Esophagus squamous epithelium (tissue), 5 donors: ENCODE measurements at regions not wholly inside any gene's neighbourhood (a gene's known extent, or its start where the extent isn't known, plus 50 kb on each side); places are given as distances from the start of the nearest gene placed in this dataset.
A peak's percentile ranks its signal among the peaks of the same experiment; 100 is the strongest.

Source experiments
- DNase-seq: peaks from one replicate; lab custom pipeline; 2025; lab: John Stamatoyannopoulos, UW
- H3K27ac ChIP-seq, 4 donors: fragments of 200-600 bp; sonication (generic); one replicate each; pipeline ENCODE4 v1.5.1; 2016 to 2019; ENCODE audit warnings: mild to moderate bottlenecking in 1 of 4
- H3K27me3 ChIP-seq, 4 donors: fragments of 200-600 bp; sonication (generic); 1 replicate in 3 of 4; 2 replicates in 1 of 4; pipeline versions ENCODE4 v1.5.1 to v1.6.0; 2017 to 2021; ENCODE audit warnings: antibody characterized with exemption in 1 of 4
- H3K36me3 ChIP-seq, 3 donors: fragments of 200-600 bp; sonication (generic); one replicate each; pipeline ENCODE4 v1.5.1; 2016 to 2019
- H3K4me1 ChIP-seq, 3 donors: fragments of 200-600 bp; sonication (generic); one replicate each; pipeline ENCODE4 v1.5.1; 2017 to 2019
- H3K4me3 ChIP-seq, 4 donors: fragments of 200-600 bp; sonication (generic); 1 replicate in 3 of 4; 2 replicates in 1 of 4; pipeline ENCODE4 v1.5.1; 2016 to 2019; ENCODE audit warnings: mild to moderate bottlenecking in 2 of 4, moderate library complexity in 1 of 4
- H3K9me3 ChIP-seq, 3 donors: fragments of 200-600 bp; sonication (generic); one replicate each; pipeline ENCODE4 v1.5.1; 2016 to 2019
- CTCF ChIP-seq, 6 experiments: fragments of 450-650 bp in 4 of 6; fragments of 200-600 bp in 2 of 6; sonication (generic) in 2 of 6; IDR thresholded peaks; one replicate each; pipeline ENCODE4 v1.5.1; 2016 to 2019; ENCODE audit warnings: antibody characterized with exemption in 6 of 6, mild to moderate bottlenecking in 4 of 6, moderate library complexity in 4 of 6
- POLR2A ChIP-seq, 4 donors: fragments of 450-650 bp; IDR thresholded peaks; one replicate each; pipeline ENCODE4 v1.6.1; 2017; ENCODE audit warnings: antibody characterized with exemption in 4 of 4, mild to moderate bottlenecking in 4 of 4, moderate library complexity in 3 of 4
- WGBS, 2 donors: methylation state at CpG; one replicate each; pipeline ENCODE4 v1.1.5; 2018; 5-methylcytosine and 5-hydroxymethylcytosine counted together
- intact Hi-C: fragments of 100-400 bp; cut with DNase I; formaldehyde crosslinking; loops from one replicate; pipeline ENCODE4 v1.15.0; 2022
- donor health status: DM: yes; HTN: yes; CAD: no.

- no peak overlapping the region for H3K27ac ChIP-seq
- no peak for TF ChIP-seq CTCF (IDR thresholded peaks at IDR 0.05)
- no peak for TF ChIP-seq POLR2A (IDR thresholded peaks at IDR 0.05)
- no peaks in the 10 kb centered on the region for H3K9me3 ChIP-seq
- peaks cover 0 to 45% (median 13%) of the 10 kb centered on the region in 3 donors for H3K4me1 ChIP-seq
- H3K4me3 ChIP-seq = no peak overlapping the region
- 55 to 73% methylated on average over 5 of the region's 5 CpGs for WGBS, 2 donors
- intact Hi-C loops = no loop called here
- no peak for DNase-seq
- H3K27me3 ChIP-seq = no peaks in the 10 kb centered on the region
- H3K36me3 ChIP-seq = no peaks in the 10 kb centered on the region
Observed at GRCh38 chr13:99027661-99028425, 50.0 kb upstream of the DOCK9 start.

- Histone ChIP-seq H3K4me1 (peaks cover 0 to 42% (median 9%) of the 10 kb centered on the region in 3 donors), H3K27ac (no peak overlapping the region), H3K9me3 (no peaks in the 10 kb centered on the region), H3K36me3 (no peaks in the 10 kb centered on the region), H3K27me3 (no peaks in the 10 kb centered on the region), H3K4me3 (no peak overlapping the region)
- TF ChIP-seq POLR2A (IDR thresholded peaks at IDR 0.05) (no peak), CTCF (IDR thresholded peaks at IDR 0.05) (peak in 5 of 6 experiments; percentile 14 to 63 (median 20))
- no peak for DNase-seq
- intact Hi-C loops = no loop called here
Observed at GRCh38 chr13:99028890-99029289, 51.0 kb upstream of the DOCK9 start.

GRCh38 chr13:99029576-99029975 lies 51.7 kb upstream of the DOCK9 start:
- H3K36me3 ChIP-seq = no peaks in the 10 kb centered on the region
- intact Hi-C loops = no loop called here
- no peak for TF ChIP-seq POLR2A (IDR thresholded peaks at IDR 0.05)
- no peak for TF ChIP-seq CTCF (IDR thresholded peaks at IDR 0.05)

GRCh38 chr13:99030326-99030725 lies 52.5 kb upstream of the DOCK9 start:
- H3K27ac ChIP-seq = peak overlapping the region in 1 of 4 donors; percentile 23
- intact Hi-C loops = no loop called here

More at GRCh38 chr13:99029576-99029975, 51.7 kb upstream of the DOCK9 start:
- H3K27ac ChIP-seq = peak overlapping the region in 1 of 4 donors; percentile 23
- H3K4me1 ChIP-seq = peaks cover 0 to 44% (median 9%) of the 10 kb centered on the region in 3 donors
- H3K27me3 ChIP-seq = no peaks in the 10 kb centered on the region
- no peak for DNase-seq
- H3K4me3 ChIP-seq = no peak overlapping the region
- H3K9me3 ChIP-seq = no peaks in the 10 kb centered on the region

More at GRCh38 chr13:99030326-99030725, 52.5 kb upstream of the DOCK9 start:
- TF ChIP-seq CTCF (IDR thresholded peaks at IDR 0.05) (no peak), POLR2A (IDR thresholded peaks at IDR 0.05) (no peak)
- H3K36me3 ChIP-seq = peaks cover 0 to 2% (median 0%) of the 10 kb centered on the region in 3 donors
- H3K4me1 ChIP-seq = peaks cover 0 to 43% (median 9%) of the 10 kb centered on the region in 3 donors
- DNase-seq = no peak
- H3K4me3 ChIP-seq = no peak overlapping the region
- peaks cover 0 to under 1% (median 0%) of the 10 kb centered on the region in 3 donors for H3K9me3 ChIP-seq
- no peaks in the 10 kb centered on the region for H3K27me3 ChIP-seq
